ENCODE measurements at regions not wholly inside any gene's neighbourhood (a gene's known extent, or its start where the extent isn't known, plus 50 kb on each side); places are given as distances from the start of the nearest gene placed in this dataset.

- DNase-seq (ENCODE audit: low spot score) = no peak
Observed at GRCh38 chr18:77444385-77444784, 194.7 kb downstream of the GALR1 start.

DNA sequence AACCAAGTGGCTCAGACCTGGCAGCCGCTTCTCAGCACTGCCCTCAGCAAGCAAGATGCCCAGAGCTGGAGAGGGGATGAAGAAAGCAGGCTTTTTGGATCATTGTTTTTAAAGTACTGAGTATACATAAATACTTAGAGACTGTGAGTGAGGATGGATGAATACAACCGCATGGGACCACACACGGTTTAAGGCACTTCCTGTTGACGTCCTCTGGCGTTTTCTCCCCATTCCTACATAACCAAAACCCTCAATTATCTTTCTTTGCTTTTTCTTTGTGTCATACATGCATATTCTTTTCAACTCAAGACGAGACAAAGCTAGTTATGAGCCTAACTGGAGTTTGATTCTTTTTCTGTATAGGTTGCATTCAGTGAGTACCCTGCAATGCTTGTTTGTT is 198.4 kb downstream of the GALR1 start:
- DNase-seq (ENCODE audit: low spot score) = no peak

DNA sequence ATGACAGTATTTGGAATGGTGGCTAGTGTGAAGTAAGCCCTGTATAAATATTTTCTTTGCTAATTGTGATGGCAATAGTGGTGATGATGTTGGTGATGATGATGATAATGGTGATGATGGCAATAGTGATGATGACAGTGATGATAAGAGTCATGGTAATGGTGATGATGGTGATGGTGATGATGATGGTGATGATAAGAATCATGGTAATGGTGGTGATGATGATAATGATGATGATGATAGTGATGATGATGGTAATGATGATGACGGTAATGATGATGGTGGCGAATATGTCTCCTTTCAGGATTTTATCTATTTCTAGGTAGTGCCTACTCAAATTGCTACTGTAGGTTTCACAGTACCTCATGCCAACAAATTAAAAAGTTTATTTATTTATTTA is 205.4 kb downstream of the GALR1 start:
- no peak for DNase-seq (ENCODE audit: low spot score)

- no peak for DNase-seq (ENCODE audit: low spot score)
Observed at GRCh38 chr18:77457681-77458080, 208.0 kb downstream of the GALR1 start.

DNA sequence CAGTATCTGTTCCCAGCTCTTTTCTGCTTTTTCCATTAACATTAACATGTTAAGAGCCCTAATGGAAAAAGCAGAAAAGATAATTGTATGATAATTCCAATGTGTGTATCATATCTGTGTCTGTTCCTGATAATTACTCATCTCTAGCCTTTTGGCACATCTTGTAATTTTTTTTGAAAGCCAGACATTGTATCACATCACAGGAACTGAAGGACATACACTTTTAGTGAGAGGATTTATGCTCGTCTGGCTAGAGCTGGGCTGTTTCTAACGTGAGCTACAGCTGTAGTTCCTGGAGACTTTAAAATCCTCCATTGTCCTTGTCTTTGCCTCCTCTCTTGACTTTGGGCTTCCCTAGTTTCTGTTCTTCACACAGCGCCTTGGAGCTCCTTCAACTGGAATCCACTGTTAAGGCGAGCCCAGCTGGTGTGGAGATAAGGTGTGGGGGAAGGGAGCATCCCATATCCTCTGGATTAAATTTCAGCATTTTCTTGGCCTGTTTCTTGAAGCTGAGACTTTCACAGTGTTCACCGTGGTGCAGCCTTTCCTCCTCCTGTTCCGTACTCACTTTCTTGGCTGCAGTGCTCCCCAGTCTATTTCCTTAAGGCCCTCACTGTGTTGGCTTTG is 211.5 kb downstream of the GALR1 start:
- no peak for DNase-seq (ENCODE audit: low spot score)

DNA sequence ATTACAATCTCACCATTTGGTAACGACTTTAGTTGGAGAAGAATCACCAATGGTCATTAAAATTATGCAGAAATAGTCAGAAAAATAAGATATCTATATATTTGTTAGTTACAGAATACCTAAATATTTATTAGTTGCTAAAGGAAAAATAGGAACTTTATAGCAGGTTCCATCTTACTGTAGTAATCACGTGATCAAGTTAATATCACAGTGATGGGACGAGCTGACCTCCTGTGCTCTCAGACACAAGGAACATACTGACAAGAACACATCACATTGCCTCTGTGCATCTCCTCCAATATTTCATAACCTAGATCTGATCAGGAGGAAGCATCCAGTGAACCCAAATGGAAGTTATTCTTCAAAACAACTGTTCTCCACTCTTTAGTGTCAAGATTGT is 215.3 kb downstream of the GALR1 start:
- DNase-seq (ENCODE audit: low spot score) = no peak

DNA sequence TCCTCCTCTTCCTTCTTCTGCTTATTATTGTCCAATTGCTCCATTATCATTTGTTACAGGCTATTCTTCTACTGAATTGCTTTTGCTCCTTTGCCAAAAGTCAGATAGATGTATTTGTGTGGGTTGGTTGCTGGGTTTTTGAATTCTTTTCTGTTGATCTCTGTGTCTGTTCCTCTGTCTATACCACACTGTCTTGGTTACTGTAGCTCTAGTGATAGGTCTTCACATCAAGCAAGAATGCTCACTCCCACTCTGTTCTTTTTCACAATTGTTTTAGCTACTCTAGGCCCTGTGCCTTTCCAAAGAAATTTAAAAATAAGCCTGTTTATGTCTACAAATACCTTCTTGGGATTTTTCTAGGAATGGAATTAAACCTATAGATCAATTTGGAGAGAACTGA is 217.2 kb downstream of the GALR1 start:
- DNase-seq (ENCODE audit: low spot score) = no peak

DNA sequence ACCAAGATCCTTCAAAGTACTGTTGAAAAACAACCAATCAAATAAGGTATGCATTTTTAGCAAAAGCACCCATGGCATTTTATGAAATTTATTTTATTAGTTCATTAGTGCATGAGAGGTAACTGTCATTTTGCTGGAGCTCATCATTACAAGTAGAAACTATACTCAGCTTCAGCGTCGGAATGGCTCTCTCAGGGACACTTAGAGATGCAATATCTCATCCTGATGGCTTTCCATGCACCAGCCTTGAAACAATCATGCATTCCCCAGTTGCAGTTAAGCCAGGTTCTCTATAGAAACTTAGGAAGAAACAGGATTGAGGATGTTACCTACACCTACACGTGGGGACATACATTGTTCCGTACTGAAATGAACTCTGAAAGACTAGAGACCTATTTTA is 219.5 kb downstream of the GALR1 start:
- no peak for DNase-seq (ENCODE audit: low spot score)

GRCh38 chr18:77470569-77471413 is 221.1 kb downstream of the GALR1 start:
- no peak for DNase-seq (ENCODE audit: low spot score)

- DNase-seq (ENCODE audit: low spot score) = no peak
Observed at GRCh38 chr18:77472509-77472908, 222.9 kb downstream of the GALR1 start.

DNA sequence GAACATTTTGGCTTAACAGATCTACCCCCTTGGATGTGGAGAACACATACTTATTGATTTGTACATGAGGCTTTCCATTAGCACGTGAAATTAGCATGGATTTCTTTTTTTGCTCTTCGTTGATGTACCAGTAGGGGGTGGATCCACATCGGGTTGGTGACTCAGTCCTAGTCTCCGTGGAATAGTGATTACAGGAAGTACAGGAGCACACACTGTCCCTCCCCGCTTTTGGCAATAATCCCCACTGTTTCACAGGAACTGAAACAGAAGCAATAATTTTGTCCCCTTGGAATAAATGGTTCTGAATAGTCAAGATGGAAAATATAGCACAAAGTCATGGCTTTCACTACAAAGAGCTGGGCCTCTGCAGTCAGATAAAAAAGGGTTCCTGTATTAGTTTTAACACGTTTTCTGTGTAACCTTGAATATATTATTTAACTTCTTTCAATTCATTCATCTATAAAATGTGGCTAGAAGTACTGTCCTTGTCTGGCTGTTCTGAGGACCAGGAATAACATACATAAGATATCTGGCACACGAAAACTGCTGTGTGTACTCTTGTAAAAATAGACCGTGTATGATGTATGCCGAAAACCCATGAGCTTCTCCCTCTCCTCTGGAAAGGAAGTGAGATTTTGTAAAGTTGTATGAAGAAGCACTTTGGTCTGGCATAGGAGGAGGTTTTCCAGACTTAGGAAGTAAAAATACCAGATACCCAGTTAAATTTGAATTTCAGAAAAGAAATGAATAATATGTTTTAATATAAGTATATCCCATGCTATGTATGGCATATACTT is 229.2 kb downstream of the GALR1 start:
- DNase-seq (ENCODE audit: low spot score) = peak; percentile 72

DNA sequence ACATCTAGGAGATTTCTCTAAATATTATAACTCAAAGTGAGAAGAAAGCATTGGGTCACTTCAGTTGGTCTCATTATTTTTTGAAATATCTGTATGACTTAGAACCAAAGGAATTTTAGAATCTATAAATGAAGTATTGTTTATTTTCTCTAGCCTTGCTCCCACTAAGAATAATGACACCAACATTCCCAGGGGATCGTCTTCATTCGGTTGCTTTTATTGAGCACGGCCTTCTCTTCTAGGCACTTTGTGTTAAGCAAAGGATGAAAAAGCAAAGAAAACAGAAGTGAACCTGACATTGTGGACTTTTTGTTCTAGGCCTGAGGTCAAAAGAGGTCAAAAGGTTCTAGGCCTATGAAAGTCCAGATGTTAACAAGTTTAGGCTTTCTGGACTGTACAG is 231.9 kb downstream of the GALR1 start:
- no peak for DNase-seq (ENCODE audit: low spot score)

- DNase-seq (ENCODE audit: low spot score) = no peak
Observed at GRCh38 chr18:77482190-77483085, 232.8 kb downstream of the GALR1 start.

DNA sequence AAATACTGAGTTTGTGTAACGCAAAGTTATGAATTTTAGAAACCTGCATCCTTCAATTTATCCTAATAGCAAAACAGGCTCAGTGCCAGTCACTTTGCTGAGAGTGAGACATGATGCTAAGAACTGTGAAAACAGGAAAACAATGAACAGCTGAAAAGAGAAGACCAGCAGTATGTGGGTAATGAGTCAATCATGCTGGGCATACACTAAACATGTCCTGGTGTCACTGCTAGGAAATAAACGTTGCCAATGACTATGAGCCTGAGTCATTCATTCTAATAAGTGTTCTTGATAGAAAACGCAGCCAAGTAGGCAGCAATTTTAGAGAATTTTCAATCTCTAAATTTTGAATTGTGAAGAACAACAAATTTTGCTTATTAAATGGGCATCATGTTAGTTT is 237.3 kb downstream of the GALR1 start:
- DNase-seq (ENCODE audit: low spot score) = peak; percentile 18

- DNase-seq (ENCODE audit: low spot score) = no peak
Observed at GRCh38 chr18:77487951-77488740, 238.5 kb downstream of the GALR1 start.

- DNase-seq (ENCODE audit: low spot score) = no peak
Observed at GRCh38 chr18:77495079-77495478, 245.4 kb downstream of the GALR1 start.

DNA sequence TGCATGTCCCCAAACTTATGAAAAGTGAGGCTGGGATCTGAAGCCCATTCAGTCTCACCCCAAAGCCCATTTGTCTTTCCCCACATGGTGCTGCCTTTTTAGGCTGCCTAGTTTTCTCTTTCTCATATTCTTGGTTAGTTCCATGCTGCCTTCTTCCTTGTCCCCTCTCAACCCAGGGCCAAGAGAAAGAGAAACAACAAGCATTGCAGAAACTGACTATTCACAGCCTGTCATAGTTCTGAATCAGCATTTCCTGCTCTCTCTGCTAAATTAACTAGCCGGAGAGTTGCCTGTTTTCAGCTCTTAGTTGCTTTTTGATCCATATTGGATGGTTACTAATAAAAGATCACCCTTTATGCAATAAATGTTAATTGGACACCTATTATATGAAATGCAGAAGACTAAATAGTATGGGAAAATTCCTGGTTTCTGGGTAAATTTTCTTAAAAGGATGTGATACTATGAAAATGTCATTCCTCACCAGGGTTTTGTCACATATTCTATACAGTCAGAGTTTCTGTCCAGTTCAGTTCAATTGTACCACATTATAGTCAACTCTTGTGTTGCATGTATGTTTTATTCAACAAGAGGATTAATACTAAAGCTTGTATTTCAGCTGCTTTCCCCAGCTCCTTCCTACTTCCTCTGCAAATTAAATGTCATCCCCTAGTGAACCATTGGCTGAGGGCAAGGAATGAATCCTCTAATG is 246.5 kb downstream of the GALR1 start:
- no peak for DNase-seq (ENCODE audit: low spot score)

DNA sequence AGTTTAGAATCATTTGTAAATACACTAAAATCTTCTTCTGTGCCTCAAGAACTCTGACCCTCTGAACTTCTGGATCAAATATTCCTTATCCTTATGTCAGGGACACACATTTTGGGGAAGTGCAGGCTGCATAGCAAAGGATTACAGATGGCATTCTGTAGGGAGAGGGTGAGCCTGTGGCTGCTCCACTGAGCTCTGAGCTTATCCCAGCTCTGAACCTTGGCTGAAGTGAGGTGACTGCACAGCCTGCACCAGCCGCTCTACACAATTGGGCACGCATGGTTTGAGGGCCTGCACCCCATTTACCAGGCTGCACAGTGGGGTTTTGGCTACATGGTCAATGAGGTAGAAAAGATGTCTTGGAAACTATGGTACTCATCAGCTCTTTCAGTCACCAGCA is 251.6 kb downstream of the GALR1 start:
- no peak for DNase-seq (ENCODE audit: low spot score)

GRCh38 chr18:77505499-77505898 is 255.9 kb downstream of the GALR1 start:
- DNase-seq (ENCODE audit: low spot score) = no peak

- DNase-seq (ENCODE audit: low spot score) = no peak
Observed at GRCh38 chr18:77512152-77512551, 262.5 kb downstream of the GALR1 start.
